RWPE2 (cell line): ENCODE measurements at regions not wholly inside any gene's neighbourhood (a gene's known extent, or its start where the extent isn't known, plus 50 kb on each side); places are given as distances from the start of the nearest gene placed in this dataset.
A peak's percentile ranks its signal among the peaks of the same experiment; 100 is the strongest.

Experiments
- ATAC-seq: fragments of 200-7000 bp; cut with Tn5 transposase; 3 replicates; pipeline ENCODE4 v1.9.1; 2021; ENCODE audit warnings: low read depth
- DNase-seq: peaks from one replicate; pipeline ENCODE4 v3.0.0-alpha.2; 2020; ENCODE audit warnings: low spot score
- H3K27ac ChIP-seq: fragments of 450-650 bp; 2 replicates; pipeline ENCODE4 v1.5.1; 2017; ENCODE audit warnings: mild to moderate bottlenecking; ENCODE audit not compliant: poor library complexity, severe bottlenecking
- H3K27me3 ChIP-seq: fragments of 250-450 bp; sonication (Bioruptor Pico); 2 replicates; pipeline ENCODE4 v1.5.1; 2021; ENCODE audit warnings: mild to moderate bottlenecking, moderate library complexity; ENCODE audit not compliant: insufficient read depth, poor library complexity, severe bottlenecking
- H3K36me3 ChIP-seq: fragments of 250-450 bp; sonication (Bioruptor Pico); 2 replicates; pipeline ENCODE4 v1.5.1; 2020; ENCODE audit warnings: low read depth, mild to moderate bottlenecking, moderate library complexity
- H3K4me1 ChIP-seq: fragments of 250-450 bp; sonication (Bioruptor Pico); 2 replicates; pipeline ENCODE4 v1.5.1; 2021; ENCODE audit warnings: mild to moderate bottlenecking, moderate library complexity; ENCODE audit not compliant: insufficient read depth, poor library complexity, severe bottlenecking
- H3K4me3 ChIP-seq: fragments of 250-450 bp; sonication (Bioruptor Pico); 2 replicates; pipeline ENCODE4 v1.5.1; 2021; ENCODE audit warnings: mild to moderate bottlenecking, moderate library complexity; ENCODE audit not compliant: severe bottlenecking
- H3K9me3 ChIP-seq: fragments of 250-450 bp; sonication (Bioruptor Pico); 2 replicates; pipeline ENCODE4 v1.5.1; 2021; ENCODE audit warnings: mild to moderate bottlenecking, moderate library complexity; ENCODE audit not compliant: severe bottlenecking
- CTCF ChIP-seq: fragments of 450-650 bp; IDR thresholded peaks from one replicate; pipeline ENCODE4 v1.5.1; 2017; ENCODE audit warnings: mild to moderate bottlenecking, moderate library complexity; ENCODE audit not compliant: poor library complexity, severe bottlenecking

DNA sequence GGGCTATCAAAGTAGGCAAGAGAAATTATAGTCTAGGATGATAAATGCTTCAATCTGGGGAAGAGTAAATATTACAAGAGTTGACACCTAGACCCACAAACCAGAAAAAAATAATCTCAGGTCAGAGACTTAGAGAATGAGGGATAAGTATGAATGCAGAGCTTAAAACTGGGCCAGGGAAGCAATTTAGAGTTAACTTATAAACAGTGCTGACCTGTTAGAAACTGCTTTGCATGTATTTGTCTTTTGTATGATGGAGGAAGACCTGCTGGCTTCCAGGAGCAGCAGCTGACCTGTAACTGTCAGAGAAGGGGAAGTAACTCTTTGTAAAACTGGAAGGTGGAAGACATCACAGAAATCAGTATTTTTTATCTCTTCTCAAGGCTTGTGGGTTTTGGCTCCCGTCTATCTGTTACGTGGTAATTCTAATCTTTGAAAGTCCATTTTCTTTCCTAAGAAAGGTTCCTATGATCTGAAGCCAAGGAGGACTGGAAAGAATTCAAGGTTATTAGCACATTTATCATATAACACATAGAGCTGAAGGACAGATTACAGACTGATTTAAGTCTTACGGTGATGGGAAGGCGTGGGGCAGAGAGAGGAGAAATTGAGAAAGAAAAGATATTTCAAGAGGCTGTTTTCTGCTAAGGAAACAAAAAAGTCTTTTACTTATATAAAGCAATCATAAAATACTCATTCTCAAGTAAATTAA lies 114.7 kb upstream of the ADAMTS19 start:
- Histone ChIP-seq H3K4me3 (no peak overlapping the region), H3K36me3 (no peaks in the 10 kb centered on the region), H3K9me3 (no peaks in the 10 kb centered on the region), H3K27ac (no peak overlapping the region), H3K4me1 (no peaks in the 10 kb centered on the region), H3K27me3 (peaks cover 3% of the 10 kb centered on the region)
- ATAC-seq (no peak), DNase-seq (no peak)
- no peak for TF ChIP-seq CTCF

DNA sequence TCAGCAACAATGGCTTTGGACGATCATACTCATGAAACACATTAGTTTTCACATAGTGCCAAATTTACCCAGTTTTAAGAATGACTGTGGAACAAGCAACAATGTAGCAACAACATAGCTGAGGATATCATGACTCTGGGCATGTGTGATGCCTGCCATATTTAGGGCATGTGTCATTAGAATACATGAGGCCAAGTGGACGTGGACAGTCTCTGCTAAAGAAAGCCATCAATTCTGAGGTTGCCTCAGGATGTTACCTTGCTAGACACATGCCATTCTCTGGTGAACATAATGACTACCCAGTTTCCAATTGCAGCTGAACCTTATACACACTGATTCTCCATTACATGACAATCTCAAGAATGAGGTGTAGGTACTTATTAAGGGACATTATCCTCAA lies 103.3 kb upstream of the ADAMTS19 start:
- DNase-seq (no peak), ATAC-seq (no peak)
- Histone ChIP-seq H3K27ac (no peak overlapping the region), H3K36me3 (no peaks in the 10 kb centered on the region), H3K4me1 (no peaks in the 10 kb centered on the region), H3K27me3 (no peaks in the 10 kb centered on the region), H3K9me3 (no peaks in the 10 kb centered on the region), H3K4me3 (no peak overlapping the region)
- TF ChIP-seq CTCF = no peak

DNA sequence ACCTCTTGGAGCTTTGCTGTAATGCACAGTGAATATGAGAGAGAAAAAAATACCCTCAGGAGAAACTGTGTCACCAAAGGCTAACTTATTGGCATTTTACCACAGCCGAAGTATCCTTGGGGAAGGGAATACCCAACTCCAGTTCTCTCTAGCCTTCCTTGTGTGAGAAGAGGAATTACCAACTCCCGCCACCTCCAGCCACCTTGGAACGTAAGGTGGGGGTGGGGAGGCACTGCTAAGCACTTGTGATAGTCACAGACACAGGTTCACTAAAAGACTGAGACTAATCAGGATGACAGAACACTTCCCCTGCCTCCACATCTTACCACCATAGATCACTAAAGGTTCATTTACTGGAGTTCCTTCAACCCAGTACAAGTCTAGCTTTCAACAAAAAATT lies 102.0 kb upstream of the ADAMTS19 start:
- TF ChIP-seq CTCF = no peak
- H3K9me3 ChIP-seq = no peaks in the 10 kb centered on the region
- no peak overlapping the region for H3K4me3 ChIP-seq
- ATAC-seq (no peak), DNase-seq (no peak)
- H3K27me3 ChIP-seq = no peaks in the 10 kb centered on the region
- no peak overlapping the region for H3K27ac ChIP-seq
- H3K4me1 ChIP-seq = no peaks in the 10 kb centered on the region
- no peaks in the 10 kb centered on the region for H3K36me3 ChIP-seq

DNA sequence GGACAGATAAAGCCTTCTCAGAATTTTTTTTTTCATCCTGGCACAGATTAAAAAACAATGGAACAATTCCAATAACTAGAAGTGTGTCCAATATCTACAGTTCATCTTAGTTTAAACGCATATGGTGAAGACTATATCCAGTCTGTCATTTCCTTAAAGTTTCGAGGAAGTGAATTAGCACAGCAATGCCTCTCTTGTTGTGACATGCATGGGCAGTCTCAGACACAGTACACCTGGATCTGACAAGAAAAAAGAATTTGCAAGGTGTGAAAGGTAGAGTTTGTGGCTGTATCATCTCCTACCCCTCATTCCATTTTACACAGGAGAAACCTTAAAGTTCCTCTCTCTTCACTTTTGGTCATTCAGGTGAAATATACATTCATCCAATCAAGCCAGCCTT lies 100.6 kb upstream of the ADAMTS19 start:
- Histone ChIP-seq H3K27ac (no peak overlapping the region), H3K36me3 (no peaks in the 10 kb centered on the region), H3K27me3 (no peaks in the 10 kb centered on the region), H3K4me3 (no peak overlapping the region), H3K9me3 (no peaks in the 10 kb centered on the region), H3K4me1 (no peaks in the 10 kb centered on the region)
- DNase-seq (no peak), ATAC-seq (peak; percentile 70)
- no peak for TF ChIP-seq CTCF

DNA sequence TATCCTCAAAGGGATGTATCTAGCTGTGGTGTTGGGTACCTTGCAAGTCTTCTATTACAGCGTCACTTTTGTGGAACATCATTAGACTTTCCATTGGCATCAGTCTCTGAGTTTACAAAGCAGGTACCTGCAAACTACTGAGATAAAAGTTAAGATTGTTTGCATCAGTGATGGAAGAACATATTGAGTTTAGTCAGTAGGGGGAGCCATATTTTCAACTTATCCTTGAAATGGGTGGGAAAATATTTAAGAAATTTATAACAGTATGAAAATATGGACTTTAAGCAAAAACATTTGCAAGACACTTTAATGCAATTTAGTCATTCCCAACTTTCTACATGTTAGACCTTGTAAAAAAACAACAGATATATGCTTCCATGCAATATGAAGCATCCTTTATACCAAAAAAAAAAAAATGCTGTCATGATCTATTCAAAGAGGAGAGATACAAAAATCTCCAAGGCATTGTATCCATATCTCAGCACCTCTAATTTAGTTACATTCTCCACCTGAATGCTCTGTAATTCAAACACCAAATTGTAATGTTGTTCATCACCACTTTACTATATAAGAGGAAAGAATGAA lies 98.6 kb upstream of the ADAMTS19 start:
- ATAC-seq (no peak), DNase-seq (no peak)
- Histone ChIP-seq H3K4me3 (no peak overlapping the region), H3K9me3 (no peaks in the 10 kb centered on the region), H3K27ac (no peak overlapping the region), H3K36me3 (no peaks in the 10 kb centered on the region), H3K27me3 (no peaks in the 10 kb centered on the region), H3K4me1 (no peaks in the 10 kb centered on the region)
- peak; percentile 71 for TF ChIP-seq CTCF
